ENCODE measurements at regions not wholly inside any gene's neighbourhood (a gene's known extent, or its start where the extent isn't known, plus 50 kb on each side); places are given as distances from the start of the nearest gene placed in this dataset.
"Not testable (repeated sequence)": the region's sequence is repeated elsewhere in the genome, so short reads cannot be mapped to it uniquely, and the experiment has no call there.

GRCh38 chr15:54749461-54749860, 447.3 kb downstream of the RSL24D1 start:
- TF ChIP-seq CTCF (IDR thresholded peaks at IDR 0.05); ZFX (IDR thresholded peaks at IDR 0.05; ENCODE audit: borderline replicate concordance): not testable (repeated sequence)
